GM21576 (cell line): ENCODE measurements at regions not wholly inside any gene's neighbourhood (a gene's known extent, or its start where the extent isn't known, plus 50 kb on each side); places are given as distances from the start of the nearest gene placed in this dataset.

Experiments
- ATAC-seq: cut with Tn5 transposase; IDR thresholded peaks from one replicate; pipeline ENCODE4 v1.9.1; 2021; ENCODE audit warnings: mild to moderate bottlenecking, moderate library complexity; ENCODE audit not compliant: unreplicated experiment

DNA sequence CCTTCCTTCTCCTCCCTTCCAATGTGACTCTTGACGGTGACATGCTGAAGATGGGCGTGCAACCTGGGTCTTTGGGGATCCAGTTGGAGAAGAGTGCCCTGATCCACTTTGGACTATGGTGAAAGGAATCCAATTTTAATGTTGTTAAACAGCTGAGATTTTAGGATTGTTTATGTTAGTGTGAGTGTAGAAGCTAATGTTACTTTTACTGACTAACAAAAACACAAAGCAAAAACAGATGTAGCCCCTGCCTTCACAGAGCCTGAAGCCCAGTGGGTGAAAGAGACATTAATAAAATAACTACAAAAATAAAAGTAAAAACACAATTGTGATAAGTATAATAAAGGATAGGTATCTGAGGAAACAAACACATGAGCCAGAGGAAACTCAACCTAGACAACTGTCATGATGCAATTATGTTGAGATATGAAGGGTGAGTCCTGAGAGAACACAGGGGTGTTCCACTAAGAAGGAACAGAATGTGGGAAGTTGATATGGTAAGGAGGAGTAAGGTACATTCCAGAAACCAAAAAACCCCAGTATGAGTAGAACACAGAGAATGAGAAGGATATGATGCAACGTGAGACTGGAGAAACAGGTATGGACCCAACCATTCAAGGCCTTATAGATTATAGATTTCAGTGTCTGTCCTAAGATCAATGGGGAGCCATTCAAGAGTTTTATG, 115.1 kb upstream of the PMFBP1 start:
- no peak for ATAC-seq

DNA sequence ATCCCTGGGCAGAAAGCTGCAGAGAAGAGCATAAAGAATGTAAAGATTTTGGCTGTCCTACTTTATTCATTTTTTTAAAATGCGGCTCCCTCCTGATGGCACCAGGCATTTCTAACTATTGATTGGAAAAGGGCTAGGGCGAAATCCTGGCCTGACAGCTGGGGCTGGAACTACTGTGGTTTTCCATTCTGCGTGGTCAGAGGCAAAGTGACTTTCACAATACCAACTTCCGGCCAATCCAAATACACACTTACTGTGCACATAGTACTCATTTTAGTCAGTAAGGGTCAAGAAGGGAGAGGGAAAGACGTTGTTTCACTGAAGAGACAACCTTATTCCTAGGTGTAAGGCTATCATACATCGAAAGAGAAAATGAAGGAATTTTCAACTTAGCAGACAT, 113.8 kb upstream of the PMFBP1 start:
- no peak for ATAC-seq

DNA sequence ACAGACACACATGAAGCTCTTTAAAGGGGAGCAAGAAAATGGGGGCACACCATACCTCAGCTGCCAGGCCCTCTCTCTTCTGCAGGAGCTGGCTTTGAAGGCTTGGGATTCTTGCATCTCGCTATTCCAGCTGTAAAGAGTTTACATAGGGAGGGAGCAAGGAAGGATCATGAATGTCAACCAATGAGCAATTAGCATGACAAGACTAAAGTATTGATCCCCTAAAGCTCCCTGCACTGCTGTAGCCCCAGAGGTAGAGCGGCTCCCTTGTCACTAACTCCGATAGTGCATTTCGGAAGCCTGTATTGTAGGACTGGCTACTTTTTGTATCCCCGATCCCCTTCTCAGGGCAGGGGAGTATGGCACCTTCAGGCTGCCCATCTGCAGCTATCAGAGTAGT, 113.4 kb upstream of the PMFBP1 start:
- ATAC-seq, result no peak

DNA sequence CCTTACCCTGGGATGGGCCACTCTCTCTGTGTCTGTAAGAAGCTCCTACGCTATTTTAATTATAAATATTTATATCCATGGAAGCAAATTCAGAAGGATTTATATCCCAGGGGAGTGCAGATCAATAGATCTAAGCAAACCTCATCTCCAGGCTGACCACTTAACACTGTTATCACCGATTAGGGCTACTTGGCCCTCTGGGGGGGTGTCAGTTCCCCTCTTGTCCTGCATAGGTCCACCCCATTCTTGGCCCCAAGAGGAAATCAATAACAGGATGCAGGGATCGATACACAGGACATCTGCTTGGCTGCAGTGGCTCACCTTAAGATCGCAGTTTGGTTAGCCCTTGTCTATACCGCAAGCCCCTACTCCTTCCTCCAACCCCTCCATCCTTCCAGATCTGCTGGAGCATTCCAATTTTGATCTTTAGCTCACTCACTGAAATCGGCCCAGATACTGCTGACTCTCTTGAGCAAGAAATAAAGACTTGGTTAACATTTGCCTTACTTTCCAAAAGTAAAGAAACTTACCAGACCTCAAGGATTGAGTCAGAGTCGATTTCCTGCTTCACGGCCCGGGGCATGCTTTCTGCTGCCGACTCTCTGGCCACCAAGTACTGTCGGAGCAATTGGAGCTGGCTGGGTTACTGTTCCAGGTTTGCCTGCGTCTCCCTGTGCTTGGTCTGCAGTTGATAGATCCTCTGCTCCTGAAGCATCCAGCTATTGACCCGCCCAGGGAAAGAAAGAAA, 112.3 kb upstream of the PMFBP1 start:
- ATAC-seq, result no peak

DNA sequence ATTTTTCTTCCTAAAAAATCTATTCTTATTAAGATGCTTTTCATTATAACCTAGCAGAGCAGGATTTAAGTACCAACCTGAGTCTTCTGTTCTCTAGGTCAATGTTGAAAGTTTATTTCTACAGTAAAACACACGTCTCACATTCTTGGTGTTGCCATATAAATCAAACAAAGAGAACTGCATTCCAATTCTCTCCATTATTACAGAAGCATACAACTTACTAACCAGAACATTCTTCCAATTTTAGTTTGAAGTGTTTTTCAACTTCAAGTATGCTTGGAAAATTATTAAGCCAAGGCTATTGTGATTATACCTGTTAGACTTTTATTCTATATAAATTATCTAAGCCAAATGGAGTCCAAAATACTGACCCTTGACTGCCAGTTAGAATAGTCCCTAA, 110.4 kb upstream of the PMFBP1 start:
- ATAC-seq, result no peak

DNA sequence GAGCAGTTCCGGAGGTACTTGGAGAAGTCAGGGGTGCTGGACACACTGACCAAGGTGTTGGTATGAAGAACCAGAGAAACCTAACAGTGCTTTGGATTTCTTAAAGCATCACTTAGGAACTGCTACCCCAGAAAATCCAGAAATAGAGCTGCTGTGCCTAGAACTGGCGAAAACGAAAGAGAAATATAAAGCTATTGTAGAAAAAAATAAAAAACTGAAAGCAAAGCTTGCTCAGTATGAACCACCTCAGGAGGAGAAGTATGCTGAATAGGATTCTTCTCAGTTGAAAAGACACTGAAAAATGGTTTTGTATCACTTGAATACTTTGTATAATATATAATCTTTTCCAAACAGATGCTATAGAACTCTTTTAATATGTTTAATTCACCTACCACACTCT, 106.3 kb upstream of the PMFBP1 start:
- no peak for ATAC-seq

DNA sequence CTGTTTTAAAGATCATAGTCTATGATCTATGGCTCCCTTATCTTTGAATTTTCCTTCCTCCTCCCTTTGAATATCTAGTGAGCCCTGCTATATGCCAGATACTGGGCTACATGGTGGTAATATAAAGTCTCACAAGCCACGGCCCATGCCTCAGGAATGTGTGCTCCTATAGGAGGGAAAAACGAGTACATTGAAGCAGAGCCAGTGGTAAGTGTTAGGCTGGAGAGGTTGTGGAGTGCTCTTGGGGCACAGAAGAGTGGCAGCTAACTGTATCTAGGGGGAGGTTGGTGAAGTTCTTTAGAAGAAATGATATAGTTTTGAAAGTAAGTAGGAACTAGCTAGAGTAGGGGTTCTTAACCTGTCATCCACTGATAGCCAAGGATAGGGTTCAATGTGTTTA, 105.8 kb upstream of the PMFBP1 start:
- no peak for ATAC-seq

DNA sequence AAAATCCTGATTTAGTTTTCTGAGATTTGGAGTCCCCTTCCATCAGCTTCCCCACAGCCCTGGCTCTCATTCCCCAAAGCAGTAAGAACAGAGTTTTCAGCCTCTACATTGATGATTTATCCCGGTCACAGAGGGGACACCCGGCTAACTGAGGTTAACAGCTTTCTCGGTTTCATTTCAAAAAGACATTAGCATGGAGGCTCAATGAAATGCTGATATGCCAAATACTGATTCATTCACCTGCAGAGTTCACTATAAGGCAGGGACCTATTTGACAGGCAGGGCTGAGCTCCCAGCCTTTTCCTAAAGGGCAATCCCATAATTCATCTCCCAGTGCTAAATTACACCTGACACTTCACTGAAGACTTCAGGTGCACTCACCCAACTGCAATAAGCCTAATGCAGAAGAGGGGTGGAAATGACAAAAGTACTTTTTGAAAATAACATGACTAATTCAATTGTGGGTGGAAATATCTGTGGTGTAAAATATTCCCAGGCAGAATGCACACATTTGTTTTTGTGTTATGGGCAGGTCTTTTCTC, 99.8 kb upstream of the PMFBP1 start:
- no peak for ATAC-seq

DNA sequence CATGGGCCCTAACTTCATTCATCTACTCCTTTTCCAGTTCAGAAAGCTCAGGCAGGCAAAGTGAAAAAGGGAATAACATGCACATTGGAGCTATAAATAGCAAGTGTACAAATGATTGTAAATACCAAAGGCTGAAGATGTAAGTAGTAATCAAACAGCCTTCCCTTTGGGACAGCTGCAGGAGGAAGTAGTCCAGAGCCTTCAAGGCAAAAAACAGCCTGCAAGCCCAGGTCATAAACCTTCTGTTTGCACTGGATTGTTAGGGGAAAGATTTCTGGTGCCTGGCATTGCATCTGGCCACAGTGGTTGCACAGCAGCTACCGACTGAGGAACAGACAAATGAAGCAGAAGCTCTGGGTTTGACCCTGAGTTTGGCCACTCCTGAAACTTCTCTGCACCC, 98.6 kb upstream of the PMFBP1 start:
- ATAC-seq, result no peak

DNA sequence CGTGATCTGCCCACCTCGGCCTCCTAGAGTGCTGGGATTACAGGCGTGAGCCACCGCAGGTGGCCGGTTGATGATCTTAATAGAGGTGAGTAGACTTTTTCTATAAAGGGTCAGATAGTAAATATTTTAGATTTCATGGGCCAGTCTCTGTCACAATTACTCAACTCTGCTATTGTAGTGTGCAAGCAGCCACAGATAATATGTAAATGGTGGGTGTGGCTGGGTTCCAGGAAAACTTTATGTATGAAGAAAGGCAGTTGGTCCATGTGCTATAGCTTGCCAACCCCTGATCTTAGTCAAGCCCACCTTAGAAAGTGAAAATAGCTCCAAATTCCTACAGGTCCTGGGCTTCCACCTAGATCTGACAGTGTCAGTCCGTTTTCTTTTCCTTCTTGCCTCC, 94.9 kb upstream of the PMFBP1 start:
- ATAC-seq, result no peak

DNA sequence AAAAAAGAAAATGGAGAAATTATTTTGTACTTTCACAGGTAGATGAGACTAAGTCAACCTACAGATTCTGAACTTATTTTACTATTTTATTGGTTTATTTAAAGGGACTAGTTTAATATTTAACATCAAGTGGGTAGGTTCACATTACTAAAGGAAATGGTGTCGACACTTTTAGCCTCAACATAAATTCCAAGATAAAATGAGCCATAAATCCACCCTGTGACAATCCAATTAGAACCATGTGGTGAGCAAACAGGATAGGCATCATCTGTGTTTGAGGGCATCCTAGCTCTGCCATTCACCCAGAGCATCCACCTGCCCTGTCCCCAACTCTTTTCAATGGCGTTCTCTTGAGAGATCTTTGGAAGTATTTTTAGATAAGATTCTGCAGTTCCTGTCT, 92.8 kb upstream of the PMFBP1 start:
- no peak for ATAC-seq

DNA sequence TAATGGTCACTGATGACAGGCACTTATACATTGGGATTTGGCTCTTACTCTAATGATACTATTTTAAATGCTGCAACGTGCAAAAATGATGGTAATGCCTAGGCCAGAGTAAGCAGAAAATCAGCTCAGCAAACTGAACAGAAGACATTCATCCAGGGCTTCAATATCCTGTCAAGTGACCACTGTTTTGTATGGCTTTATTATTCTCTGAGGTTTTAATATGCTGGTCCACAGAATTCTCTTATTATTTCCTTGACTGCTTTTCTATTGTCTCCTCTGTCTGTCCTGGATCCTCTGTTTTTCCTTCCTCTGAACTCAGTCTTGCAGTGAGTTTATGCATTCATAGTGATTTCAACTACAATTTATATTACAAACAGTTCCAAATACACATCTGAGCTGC, 90.8 kb upstream of the PMFBP1 start:
- no peak for ATAC-seq

DNA sequence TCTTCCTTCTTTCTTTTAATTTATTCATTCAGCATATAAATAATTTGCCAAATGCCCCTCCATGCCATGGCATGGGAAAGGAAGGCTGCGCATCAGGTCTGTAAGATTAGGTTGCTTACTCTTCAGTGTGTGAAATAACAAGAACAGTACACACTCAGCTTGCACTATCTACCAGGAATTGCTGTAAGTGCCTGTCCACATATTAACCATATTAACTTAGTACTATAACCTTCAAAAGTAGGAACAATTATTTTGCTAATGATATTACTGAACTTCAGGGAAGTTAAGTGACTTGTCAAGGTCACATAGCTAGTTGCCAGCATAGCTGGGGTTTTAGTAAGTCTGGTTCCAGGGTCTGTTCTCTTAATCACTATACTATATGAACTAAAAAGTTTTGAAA, 89.2 kb upstream of the PMFBP1 start:
- no peak for ATAC-seq

DNA sequence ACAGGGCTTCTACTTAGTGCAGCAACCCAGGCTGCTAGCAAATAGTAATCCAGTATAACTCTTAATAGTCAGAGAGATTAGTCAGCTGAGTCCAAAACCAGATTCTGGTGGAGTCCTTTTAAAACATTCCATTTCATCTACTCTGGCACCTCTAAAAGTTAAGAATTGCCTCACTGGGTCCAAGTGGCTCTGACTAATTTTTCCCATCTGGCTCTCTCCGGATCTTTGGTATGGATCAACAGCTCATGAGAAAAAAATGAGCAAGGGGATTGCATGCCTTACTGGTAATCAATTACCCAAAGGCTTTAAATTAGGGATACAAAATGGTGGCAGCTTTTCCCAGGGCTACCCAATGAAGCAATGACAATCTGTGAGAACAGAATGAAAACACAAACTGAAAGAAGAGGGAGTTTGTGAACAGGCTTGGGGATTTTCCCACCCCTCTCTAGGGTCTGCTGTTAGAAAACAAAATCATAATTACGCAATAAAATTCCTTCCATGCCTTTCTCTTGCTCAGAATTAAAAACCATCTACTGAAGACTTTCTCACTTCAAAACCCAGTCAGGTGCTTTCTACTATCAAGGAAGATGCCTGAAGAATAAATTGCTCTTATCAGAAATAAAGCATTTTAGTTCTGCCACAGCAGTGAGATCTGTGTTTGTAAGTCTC, 84.6 kb upstream of the PMFBP1 start:
- no peak for ATAC-seq

DNA sequence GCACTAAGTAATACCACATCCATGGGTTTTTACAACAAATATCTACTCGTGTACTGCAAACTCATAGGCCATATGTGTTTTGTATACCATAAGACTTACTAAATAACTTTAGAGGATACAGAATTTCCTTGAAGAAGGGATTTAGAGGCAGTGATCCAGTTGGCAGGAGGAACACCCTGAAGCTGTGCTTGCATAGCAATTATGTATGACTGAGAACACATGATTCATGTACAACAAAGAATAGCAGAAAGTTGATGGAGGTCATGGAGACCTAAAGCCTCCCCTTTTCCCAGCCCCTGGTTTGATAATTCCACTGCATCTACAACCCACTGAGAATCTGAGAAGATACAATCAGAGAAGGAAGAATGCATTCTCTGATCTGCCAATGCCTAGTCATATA, 83.8 kb upstream of the PMFBP1 start:
- no peak for ATAC-seq

DNA sequence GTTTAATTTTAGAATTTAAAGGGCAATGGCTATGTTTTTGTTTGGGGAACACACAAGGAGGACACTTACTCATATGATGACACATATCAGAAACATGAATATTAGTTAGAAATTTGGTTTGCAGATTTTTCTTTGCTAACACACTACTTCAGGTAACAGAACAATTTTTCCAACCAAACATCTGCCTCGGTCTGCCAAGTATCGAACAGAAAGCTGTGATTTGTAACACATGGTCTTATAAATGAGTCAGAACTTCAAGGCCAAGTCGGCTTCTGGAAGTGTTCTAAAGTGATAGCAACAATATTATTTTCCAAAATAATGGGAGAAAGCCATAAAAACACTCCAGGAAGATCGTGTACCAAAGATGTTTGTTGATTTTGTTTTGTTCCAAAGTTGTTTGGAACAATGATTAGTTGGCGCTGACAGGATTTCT, 75.9 kb upstream of the PMFBP1 start:
- no peak for ATAC-seq

DNA sequence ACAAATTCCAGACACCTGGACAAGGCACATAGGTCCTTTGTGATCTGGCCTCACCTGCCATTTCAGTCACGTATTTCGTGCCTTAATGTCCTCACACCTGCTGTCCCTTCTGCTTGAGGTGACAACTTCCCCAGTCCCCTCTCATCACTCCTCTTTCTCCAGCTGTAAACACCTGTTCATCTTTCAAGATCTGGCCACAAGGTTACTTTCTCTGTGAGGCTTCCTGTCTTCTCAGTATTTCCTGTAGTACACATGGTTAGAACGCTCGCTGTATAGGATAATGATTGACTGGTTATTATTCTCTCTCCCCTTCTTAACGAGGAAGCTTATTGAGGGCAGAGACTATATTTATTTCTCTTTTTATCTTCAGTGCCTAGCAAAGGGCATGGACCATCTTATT, 74.5 kb upstream of the PMFBP1 start:
- peak; percentile 81 for ATAC-seq

DNA sequence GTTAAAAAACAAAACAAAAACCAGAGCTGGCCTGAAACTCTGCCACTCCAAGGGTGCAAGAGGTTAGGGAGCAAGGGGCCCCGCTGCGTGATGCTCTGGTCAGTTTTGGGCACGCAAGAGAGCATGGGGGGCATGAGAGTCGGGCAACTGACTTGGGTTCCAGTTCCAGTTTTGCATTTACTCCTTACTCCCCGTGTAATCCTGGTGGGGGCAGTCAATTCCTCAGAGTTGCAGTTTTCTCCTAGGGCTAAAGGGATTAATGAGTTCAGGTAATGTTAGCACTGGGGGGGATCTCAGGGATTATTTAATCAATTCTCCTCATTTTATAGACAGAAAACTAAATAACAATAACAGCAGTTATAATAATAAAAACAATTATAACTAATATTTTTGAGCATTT, 72.9 kb upstream of the PMFBP1 start:
- no peak for ATAC-seq

DNA sequence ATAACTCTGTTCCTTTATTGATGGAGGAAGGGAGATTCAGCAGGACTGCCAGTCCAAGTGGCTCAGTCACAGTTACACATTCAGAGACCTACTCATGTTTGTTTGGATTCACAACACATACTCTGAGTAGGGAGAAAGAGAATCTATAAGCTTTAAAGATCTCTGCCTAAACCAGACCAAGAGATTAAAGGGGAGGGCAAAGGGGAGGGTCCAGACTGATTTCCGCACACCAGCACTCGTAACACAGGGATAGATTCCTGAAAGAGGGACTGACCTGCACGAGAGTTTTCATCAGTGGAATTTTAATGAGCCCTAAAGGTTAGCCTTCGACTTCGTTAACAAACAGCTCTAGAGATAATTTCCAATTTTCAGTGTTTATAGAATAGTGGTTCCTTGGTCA, 71.7 kb upstream of the PMFBP1 start:
- no peak for ATAC-seq

DNA sequence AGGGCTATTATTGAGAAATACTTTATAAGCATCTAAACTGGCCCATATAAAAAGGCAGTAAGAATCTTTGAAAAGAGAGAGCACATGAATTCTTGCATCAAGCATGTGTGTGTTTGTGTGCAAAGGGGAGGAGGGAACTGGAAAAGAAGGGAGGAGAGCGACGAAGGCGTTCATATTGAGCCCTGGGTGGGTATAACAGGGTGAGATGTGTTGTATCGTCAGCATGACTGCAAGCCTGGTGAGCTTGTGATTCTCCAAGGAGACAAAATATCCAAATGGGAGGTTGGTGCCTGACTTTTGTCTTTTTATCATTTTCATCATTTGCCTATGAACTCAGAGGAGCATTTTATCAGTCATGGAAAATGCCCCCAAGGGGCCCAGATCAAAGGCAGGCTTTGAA, 70.8 kb upstream of the PMFBP1 start:
- no peak for ATAC-seq

DNA sequence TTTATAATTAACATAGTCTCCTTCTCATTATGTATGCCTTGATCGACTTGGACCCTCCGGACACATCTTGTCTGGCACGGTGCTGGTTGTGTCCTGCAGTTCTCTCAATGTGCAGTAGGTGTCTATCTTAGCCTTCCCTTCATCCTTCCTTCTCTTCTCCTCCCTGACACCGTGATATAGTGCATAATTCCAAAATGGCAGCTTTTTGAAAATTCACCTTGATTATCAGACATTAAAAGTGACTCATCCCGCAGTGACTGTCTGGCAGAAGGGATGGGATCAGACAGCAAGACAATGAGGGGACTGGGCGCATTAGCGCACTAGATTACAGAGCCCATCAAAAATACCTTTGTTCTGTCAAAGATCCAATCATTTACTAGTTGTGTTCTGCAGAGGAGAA, 70.0 kb upstream of the PMFBP1 start:
- ATAC-seq, result no peak

DNA sequence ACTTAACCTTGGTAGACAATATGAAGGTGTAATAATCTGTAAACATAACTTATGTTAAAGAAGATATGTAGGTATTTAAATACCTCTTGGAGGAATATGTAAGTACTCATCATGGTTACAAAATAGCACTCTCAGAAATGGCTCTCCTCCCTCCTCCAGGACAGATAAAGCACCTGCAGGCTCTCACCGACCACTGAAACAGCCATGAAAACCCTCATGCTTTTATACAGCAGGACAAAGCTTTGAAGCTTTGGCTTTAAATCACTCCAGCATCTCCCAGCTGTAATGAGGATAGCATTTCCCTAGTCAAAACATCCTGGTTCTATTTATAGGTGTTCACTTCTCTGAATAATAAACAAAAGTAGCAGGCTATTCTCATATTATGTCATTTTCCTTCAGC, 69.1 kb upstream of the PMFBP1 start:
- ATAC-seq, result no peak
